ENCODE measurements at regions not wholly inside any gene's neighbourhood (a gene's known extent, or its start where the extent isn't known, plus 50 kb on each side); places are given as distances from the start of the nearest gene placed in this dataset.

DNA sequence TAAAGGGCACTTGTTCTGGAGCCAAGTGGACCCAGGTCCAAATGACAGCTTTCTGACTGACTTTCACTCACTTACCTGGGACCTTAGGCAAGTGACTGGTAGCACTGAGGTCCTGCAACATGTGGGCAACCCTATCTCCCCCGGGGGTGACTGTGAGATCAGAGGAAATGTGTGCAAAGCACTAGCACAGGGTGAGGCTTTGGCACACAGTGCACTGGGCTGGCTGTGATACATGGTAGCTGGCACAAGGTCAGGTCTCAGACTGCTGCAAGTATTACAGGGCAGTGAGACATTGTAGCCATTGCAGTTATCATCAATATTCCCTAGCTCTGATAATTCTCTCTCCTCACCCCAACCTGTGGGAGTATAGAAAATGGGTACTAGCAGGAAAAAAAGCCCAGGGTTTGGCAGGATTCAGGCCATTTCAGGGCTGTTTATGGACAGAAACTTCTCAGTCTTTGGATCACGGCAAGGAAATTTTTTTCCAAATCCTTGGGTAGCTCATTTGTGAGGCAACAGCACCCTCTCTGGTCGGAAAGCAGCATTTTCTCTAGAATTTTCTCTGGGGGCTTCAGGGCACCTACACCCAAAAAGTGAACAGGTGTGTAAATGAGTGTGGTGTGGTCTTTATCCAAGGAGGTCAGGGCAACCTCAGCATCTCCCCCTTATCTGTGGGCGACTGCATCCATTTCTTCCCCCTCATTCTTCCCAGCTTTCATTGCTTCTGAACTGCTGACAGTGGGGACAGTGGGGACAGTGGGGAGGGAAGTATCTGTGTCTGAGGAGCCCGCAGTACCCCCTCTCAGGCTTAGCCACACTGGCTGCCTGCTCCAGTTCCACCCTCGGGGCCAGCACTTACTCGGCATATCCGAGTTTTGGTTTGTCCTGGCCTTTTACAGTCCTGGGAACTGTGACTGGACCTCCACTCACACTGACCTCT is 148.7 kb upstream of the PHACTR3 start:
- no peak for TF ChIP-seq EZH2phosphoT487 (IDR thresholded peaks at IDR 0.05; ENCODE audit: insufficient read depth, low read depth)
- no peak for TF ChIP-seq EZH2 (IDR thresholded peaks at IDR 0.05; ENCODE audit: insufficient read depth, poor library complexity, severe bottlenecking)
